SK-N-SH treated with all-trans-retinoic acid at 6 μM for 48 hours (cell line): ENCODE measurements at regions not wholly inside any gene's neighbourhood (a gene's known extent, or its start where the extent isn't known, plus 50 kb on each side); places are given as distances from the start of the nearest gene placed in this dataset.
A peak's percentile ranks its signal among the peaks of the same experiment; 100 is the strongest.

Source experiments
- ATAC-seq: fragments of 200-7000 bp; cut with Tn5 transposase; 3 replicates; pipeline ENCODE4 v1.9.1; 2020; ENCODE audit warnings: mild to moderate bottlenecking, moderate library complexity
- ARNTL ChIP-seq: fragments of 450-650 bp; formaldehyde crosslinking; IDR thresholded peaks from 2 replicates; pipeline ENCODE4 v1.5.0; 2020; ENCODE audit warnings: low read depth, mild to moderate bottlenecking, moderate library complexity, borderline replicate concordance
- BACH2 ChIP-seq: fragments of 250-450 bp; sonication (Bioruptor Pico); IDR thresholded peaks from 2 replicates; pipeline ENCODE4 v1.9.0; 2021; ENCODE audit warnings: mild to moderate bottlenecking, borderline replicate concordance
- CSDC2 ChIP-seq: fragments of 250-450 bp; sonication (Bioruptor Pico); IDR thresholded peaks from 2 replicates; pipeline ENCODE4 v1.5.0; 2020; ENCODE audit warnings: mild to moderate bottlenecking, moderate library complexity
- ESRRG ChIP-seq: fragments of 250-450 bp; sonication (Bioruptor Pico); IDR thresholded peaks from 2 replicates; pipeline ENCODE4 v1.6.1; 2021; ENCODE audit warnings: mild to moderate bottlenecking
- GLIS3 ChIP-seq: fragments of 250-450 bp; sonication (Bioruptor Pico); IDR thresholded peaks from 2 replicates; pipeline ENCODE4 v1.5.0; 2020; ENCODE audit warnings: mild to moderate bottlenecking, moderate library complexity
- ISL1 ChIP-seq: fragments of 250-450 bp; sonication (Bioruptor Pico); IDR thresholded peaks from 2 replicates; pipeline ENCODE4 v2.1.2; 2022; ENCODE audit warnings: mild to moderate bottlenecking, moderate library complexity
- RARB ChIP-seq: fragments of 250-450 bp; sonication (Bioruptor Pico); IDR thresholded peaks from 2 replicates; pipeline ENCODE4 v1.8.0; 2021; ENCODE audit warnings: mild to moderate bottlenecking, moderate library complexity
- TCF4 ChIP-seq: fragments of 250-450 bp; sonication (Bioruptor Pico); IDR thresholded peaks from 2 replicates; pipeline ENCODE4 v1.8.0; 2021; ENCODE audit warnings: mild to moderate bottlenecking, moderate library complexity, borderline replicate concordance
- TOX ChIP-seq: fragments of 250-450 bp; sonication (Bioruptor Pico); IDR thresholded peaks from 2 replicates; pipeline ENCODE4 v1.8.0; 2021; ENCODE audit warnings: mild to moderate bottlenecking, moderate library complexity, borderline replicate concordance
- ZFP3 ChIP-seq: fragments of 250-450 bp; sonication (Bioruptor Pico); IDR thresholded peaks from 2 replicates; pipeline ENCODE4 v1.5.0; 2020; ENCODE audit warnings: mild to moderate bottlenecking, moderate library complexity
- ZNF565 ChIP-seq: fragments of 450-650 bp; formaldehyde crosslinking; conservative IDR thresholded peaks from 2 replicates; pipeline ENCODE4 v1.5.0; 2020; ENCODE audit warnings: low read depth, mild to moderate bottlenecking, moderate library complexity
- ZNF70 ChIP-seq: fragments of 450-650 bp; formaldehyde crosslinking; IDR thresholded peaks from 2 replicates; pipeline ENCODE4 v1.5.0; 2020; ENCODE audit warnings: mild to moderate bottlenecking, moderate library complexity
- ZNF8 ChIP-seq: fragments of 450-650 bp; formaldehyde crosslinking; IDR thresholded peaks from 2 replicates; pipeline ENCODE4 v1.5.0; 2020; ENCODE audit warnings: mild to moderate bottlenecking, moderate library complexity
- TF ChIP-seq, protein P1 (sequence below): fragments of 250-450 bp; sonication (Bioruptor Pico); IDR thresholded peaks from 2 replicates; pipeline ENCODE4 v1.8.0; 2021; ENCODE audit warnings: low read depth, mild to moderate bottlenecking, moderate library complexity, borderline replicate concordance
- TF ChIP-seq, protein P2 (sequence below): fragments of 250-450 bp; sonication (Bioruptor Pico); IDR thresholded peaks from 2 replicates; pipeline ENCODE4 v1.5.0; 2020; ENCODE audit warnings: mild to moderate bottlenecking, moderate library complexity
- TF ChIP-seq, protein P3 (sequence below): fragments of 250-450 bp; sonication (Bioruptor Pico); IDR thresholded peaks from 2 replicates; pipeline ENCODE4 v1.8.0; 2020; ENCODE audit warnings: mild to moderate bottlenecking, moderate library complexity, borderline replicate concordance
- TF ChIP-seq, protein P4 (sequence below): fragments of 250-450 bp; sonication (Bioruptor Pico); IDR thresholded peaks from 2 replicates; pipeline ENCODE4 v1.5.1; 2021; ENCODE audit warnings: mild to moderate bottlenecking, moderate library complexity
- TF ChIP-seq, protein P5 (sequence below): fragments of 250-450 bp; sonication (Bioruptor Pico); IDR thresholded peaks from 2 replicates; pipeline ENCODE4 v1.5.1; 2020; ENCODE audit warnings: low read depth, mild to moderate bottlenecking, moderate library complexity

DNA sequence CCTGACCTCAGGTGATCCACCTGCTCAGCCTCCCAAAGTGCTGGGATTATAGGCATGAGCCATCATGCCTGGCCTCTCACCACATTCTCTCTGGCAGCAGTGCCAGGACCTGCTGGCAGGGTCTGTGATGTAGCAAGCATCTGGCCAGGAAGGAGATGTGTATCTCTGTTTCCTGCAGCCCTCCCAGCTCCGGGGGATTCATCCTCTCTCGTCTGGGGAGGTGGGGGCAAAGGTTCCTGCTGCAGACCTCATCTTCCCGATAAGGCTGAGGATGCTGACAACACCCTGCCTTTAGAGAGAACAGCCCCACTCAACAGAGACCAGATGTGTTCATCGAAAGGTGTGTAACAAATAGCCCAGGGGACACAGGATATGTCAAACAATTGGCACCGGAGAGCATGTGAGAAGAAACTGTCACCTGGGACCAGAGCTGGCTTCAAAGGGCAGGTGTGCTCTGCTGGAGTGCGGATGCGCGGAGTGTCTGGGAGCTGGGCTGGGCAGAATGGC is 54.8 kb upstream of the SEC14L1 start:
- ATAC-seq, result no peak
- TF ChIP-seq ZFP3 (CRISPR knock-in tag) (no peak), RARB (CRISPR knock-in tag) (no peak), TCF4 (peak; percentile 86; the same call in 1 of the 2 replicates), GLIS3 (CRISPR knock-in tag) (no peak), CSDC2 (CRISPR knock-in tag) (no peak), ARNTL (CRISPR knock-in tag) (no peak)
- TF ChIP-seq, protein P1, sequence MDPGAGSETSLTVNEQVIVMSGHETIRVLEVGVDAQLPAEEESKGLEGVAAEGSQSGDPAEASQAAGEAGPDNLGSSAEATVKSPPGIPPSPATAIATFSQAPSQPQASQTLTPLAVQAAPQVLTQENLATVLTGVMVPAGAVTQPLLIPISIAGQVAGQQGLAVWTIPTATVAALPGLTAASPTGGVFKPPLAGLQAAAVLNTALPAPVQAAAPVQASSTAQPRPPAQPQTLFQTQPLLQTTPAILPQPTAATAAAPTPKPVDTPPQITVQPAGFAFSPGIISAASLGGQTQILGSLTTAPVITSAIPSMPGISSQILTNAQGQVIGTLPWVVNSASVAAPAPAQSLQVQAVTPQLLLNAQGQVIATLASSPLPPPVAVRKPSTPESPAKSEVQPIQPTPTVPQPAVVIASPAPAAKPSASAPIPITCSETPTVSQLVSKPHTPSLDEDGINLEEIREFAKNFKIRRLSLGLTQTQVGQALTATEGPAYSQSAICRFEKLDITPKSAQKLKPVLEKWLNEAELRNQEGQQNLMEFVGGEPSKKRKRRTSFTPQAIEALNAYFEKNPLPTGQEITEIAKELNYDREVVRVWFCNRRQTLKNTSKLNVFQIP (CRISPR knock-in tag), result no peak
- TF ChIP-seq, protein P2, sequence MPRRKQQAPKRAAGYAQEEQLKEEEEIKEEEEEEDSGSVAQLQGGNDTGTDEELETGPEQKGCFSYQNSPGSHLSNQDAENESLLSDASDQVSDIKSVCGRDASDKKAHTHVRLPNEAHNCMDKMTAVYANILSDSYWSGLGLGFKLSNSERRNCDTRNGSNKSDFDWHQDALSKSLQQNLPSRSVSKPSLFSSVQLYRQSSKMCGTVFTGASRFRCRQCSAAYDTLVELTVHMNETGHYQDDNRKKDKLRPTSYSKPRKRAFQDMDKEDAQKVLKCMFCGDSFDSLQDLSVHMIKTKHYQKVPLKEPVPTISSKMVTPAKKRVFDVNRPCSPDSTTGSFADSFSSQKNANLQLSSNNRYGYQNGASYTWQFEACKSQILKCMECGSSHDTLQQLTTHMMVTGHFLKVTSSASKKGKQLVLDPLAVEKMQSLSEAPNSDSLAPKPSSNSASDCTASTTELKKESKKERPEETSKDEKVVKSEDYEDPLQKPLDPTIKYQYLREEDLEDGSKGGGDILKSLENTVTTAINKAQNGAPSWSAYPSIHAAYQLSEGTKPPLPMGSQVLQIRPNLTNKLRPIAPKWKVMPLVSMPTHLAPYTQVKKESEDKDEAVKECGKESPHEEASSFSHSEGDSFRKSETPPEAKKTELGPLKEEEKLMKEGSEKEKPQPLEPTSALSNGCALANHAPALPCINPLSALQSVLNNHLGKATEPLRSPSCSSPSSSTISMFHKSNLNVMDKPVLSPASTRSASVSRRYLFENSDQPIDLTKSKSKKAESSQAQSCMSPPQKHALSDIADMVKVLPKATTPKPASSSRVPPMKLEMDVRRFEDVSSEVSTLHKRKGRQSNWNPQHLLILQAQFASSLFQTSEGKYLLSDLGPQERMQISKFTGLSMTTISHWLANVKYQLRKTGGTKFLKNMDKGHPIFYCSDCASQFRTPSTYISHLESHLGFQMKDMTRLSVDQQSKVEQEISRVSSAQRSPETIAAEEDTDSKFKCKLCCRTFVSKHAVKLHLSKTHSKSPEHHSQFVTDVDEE (CRISPR knock-in tag), result 0 out of 2 replicates have a peak, but pooled peaks have one; percentile 12
- TF ChIP-seq, protein P3, sequence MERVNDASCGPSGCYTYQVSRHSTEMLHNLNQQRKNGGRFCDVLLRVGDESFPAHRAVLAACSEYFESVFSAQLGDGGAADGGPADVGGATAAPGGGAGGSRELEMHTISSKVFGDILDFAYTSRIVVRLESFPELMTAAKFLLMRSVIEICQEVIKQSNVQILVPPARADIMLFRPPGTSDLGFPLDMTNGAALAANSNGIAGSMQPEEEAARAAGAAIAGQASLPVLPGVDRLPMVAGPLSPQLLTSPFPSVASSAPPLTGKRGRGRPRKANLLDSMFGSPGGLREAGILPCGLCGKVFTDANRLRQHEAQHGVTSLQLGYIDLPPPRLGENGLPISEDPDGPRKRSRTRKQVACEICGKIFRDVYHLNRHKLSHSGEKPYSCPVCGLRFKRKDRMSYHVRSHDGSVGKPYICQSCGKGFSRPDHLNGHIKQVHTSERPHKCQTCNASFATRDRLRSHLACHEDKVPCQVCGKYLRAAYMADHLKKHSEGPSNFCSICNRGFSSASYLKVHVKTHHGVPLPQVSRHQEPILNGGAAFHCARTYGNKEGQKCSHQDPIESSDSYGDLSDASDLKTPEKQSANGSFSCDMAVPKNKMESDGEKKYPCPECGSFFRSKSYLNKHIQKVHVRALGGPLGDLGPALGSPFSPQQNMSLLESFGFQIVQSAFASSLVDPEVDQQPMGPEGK (CRISPR knock-in tag), result no peak

DNA sequence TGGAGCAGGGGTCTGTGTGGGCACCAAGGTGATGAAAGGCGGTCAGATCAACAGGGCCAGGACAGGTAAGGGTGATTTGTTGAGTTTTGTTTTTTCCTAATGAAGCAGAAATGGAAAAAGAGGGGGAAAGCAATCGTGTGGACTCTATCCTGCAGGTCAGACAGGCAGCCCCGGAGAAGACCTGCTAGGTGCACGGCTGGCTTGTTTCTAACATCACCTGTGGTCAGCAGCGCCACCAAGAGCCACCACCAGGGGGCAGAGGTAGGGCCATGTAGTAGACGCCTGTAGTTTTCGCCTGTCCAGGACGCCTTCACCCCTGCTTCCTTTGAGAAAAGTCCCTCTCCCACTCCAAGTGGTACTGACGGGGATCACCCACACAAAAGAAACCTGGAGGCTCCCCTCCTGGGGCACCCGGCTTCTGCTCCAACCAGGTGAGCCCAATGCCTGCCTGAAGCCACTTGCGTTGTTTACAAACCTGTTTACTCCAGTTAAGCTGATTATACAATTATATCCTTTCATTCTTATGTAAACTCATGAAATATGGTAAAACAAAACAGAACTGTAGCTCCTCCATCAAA is 54.2 kb upstream of the SEC14L1 start:
- TF ChIP-seq ZNF70, result no peak
- TF ChIP-seq, protein P2 (CRISPR knock-in tag), result peak; percentile 59; the same call in 1 of the 2 replicates
- ATAC-seq, result peak; percentile 76

DNA sequence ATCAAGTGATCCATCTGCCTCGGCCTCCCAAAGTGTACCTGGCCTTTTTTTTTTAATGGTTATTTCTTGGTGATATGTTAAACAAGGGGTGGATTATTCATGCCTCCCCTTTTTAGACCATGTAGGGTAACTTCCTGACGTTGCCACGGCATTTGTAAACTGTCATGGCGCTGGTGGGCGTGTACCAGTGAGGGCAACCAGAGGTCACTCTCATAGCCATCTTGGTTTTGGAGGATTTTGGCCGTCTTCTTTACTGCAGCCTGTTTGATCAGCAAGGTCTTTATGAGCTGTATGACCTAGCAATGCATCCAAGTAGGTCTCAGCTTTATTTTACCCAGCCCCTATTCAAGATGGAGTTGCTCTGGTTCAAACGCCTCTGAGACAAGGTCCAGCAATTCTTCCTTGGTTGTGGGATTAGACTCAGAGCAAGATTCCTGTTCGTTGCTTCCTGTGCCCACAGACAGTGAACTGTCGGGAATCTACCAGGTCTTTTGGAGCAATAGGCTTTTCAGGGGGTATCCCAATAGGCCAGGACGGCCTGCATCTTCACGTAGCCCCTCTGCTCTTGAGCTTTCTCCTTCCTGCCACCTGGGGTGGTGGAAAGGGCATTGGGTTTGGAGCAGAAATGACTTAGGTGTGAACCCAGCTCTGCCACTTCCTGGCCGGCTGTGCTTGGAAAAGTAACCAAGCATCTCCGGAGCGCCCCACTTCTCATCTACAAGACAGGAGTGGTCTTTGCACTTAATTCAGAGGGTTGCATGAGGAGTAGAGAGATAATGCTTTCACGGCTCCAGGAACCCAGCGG is 52.9 kb upstream of the SEC14L1 start:
- no peak for ATAC-seq
- TF ChIP-seq ISL1 (CRISPR knock-in tag) (no peak), ZNF70 (no peak), BACH2 (no peak; the same call in 1 of the 2 replicates)

DNA sequence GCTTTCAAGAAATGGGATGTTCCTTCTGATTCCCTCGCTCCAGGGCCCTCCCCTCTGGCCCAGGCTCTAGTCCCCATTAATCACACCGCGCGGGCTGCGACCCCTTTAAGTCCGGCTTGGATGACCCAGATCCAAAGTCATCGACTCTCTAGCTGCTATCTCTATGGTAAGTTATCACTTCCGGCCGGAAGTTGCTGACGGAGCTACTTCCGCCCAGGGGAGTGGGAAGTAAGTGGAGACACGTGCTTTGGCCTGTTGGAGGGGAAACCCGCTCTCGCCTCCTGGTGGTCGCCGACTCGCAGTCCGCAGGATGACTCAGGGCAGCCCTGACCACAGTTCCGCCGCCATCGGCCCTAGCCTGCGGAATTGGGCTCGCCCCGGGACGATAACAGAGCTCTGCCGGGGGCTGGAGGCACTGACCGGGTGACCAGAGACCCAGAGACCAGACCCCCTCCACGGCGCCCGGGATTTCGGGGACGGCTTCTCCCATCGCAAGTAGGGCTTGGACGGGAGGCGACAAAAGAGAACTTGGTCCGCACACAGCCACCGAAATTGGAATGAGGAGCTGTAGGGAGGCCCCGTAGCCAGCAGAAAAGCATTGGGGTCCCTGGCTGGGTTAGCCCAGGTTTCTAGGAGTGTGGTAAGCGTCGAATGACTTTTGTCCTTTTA is 52.2 kb upstream of the SEC14L1 start:
- ATAC-seq, result peak; percentile 94
- no peak for TF ChIP-seq ISL1 (CRISPR knock-in tag)
- no peak for TF ChIP-seq TOX
- TF ChIP-seq, protein P4, sequence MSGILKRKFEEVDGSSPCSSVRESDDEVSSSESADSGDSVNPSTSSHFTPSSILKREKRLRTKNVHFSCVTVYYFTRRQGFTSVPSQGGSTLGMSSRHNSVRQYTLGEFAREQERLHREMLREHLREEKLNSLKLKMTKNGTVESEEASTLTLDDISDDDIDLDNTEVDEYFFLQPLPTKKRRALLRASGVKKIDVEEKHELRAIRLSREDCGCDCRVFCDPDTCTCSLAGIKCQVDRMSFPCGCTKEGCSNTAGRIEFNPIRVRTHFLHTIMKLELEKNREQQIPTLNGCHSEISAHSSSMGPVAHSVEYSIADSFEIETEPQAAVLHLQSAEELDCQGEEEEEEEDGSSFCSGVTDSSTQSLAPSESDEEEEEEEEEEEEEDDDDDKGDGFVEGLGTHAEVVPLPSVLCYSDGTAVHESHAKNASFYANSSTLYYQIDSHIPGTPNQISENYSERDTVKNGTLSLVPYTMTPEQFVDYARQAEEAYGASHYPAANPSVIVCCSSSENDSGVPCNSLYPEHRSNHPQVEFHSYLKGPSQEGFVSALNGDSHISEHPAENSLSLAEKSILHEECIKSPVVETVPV (CRISPR knock-in tag), result no peak
- TF ChIP-seq ESRRG (CRISPR knock-in tag), result no peak
- TF ChIP-seq, protein P3 (CRISPR knock-in tag), result no peak
- TF ChIP-seq ZNF70, result no peak; the same call in 1 of the 2 replicates
- TF ChIP-seq ZFP3 (CRISPR knock-in tag), result peak; percentile 58; the same call in 1 of the 2 replicates
- TF ChIP-seq RARB (CRISPR knock-in tag), result no peak
- no peak for TF ChIP-seq ZNF565 (CRISPR knock-in tag)
- TF ChIP-seq TCF4, result no peak
- TF ChIP-seq, protein P5, sequence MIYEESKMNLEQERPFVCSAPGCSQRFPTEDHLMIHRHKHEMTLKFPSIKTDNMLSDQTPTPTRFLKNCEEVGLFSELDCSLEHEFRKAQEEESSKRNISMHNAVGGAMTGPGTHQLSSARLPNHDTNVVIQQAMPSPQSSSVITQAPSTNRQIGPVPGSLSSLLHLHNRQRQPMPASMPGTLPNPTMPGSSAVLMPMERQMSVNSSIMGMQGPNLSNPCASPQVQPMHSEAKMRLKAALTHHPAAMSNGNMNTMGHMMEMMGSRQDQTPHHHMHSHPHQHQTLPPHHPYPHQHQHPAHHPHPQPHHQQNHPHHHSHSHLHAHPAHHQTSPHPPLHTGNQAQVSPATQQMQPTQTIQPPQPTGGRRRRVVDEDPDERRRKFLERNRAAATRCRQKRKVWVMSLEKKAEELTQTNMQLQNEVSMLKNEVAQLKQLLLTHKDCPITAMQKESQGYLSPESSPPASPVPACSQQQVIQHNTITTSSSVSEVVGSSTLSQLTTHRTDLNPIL (CRISPR knock-in tag), result no peak
- no peak for TF ChIP-seq ZNF8 (CRISPR knock-in tag)
